Right atrium auricular region (tissue), 2 donors: ENCODE measurements at regions not wholly inside any gene's neighbourhood (a gene's known extent, or its start where the extent isn't known, plus 50 kb on each side); places are given as distances from the start of the nearest gene placed in this dataset.

Source experiments
- DNase-seq: peaks from one replicate; pipeline ENCODE4 v3.0.0-alpha.2; 2019; ENCODE audit warnings: low spot score
- H3K27ac ChIP-seq, 2 donors: fragments of 200-600 bp; sonication (generic); 1 replicate in 1 of 2; 2 replicates in 1 of 2; pipeline ENCODE4 v1.5.1; 2016 to 2019
- H3K27me3 ChIP-seq, 2 donors: fragments of 200-600 bp; sonication (generic); one replicate each; pipeline versions ENCODE4 v1.5.1 to v1.6.0; 2017 to 2019
- H3K36me3 ChIP-seq: fragments of 200-600 bp; sonication (generic); one replicate; pipeline ENCODE4 v1.5.1; 2016
- H3K4me1 ChIP-seq, 2 donors: fragments of 200-600 bp; sonication (generic); one replicate each; pipeline versions ENCODE4 v1.5.1 to v1.6.0; 2017 to 2019
- H3K4me3 ChIP-seq, 2 donors: fragments of 200-600 bp; sonication (generic); 1 replicate in 1 of 2; 2 replicates in 1 of 2; pipeline ENCODE4 v1.5.1; 2017 to 2019; ENCODE audit warnings: mild to moderate bottlenecking in 1 of 2, moderate library complexity in 1 of 2
- H3K9me3 ChIP-seq, 2 donors: fragments of 200-600 bp; sonication (generic); one replicate each; pipeline ENCODE4 v1.5.1; 2019
- CTCF ChIP-seq, 2 donors: fragments of 200-600 bp; sonication (generic); IDR thresholded peaks; one replicate each; pipeline ENCODE4 v1.5.1; 2019; ENCODE audit warnings: antibody characterized with exemption in 2 of 2

DNA sequence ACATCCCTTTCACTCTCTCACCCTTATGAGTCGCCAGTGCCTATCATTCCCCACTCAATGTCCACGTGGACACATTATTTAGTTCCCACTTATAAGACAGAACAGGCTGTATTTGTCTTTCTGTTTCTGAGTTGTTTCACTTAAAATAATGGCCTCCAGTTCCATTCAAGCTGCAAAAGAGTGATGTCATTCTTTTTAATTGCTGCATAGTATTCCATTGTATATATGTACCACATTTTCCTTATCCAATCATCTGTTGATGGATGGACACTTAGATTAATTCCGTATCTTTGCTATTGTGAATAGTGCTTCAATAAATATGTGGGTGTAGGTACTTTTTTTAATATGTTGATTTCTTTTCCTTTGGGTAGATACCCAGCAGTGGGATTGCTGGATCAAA lies 79.1 kb downstream of the ZNF365 start:
- Histone ChIP-seq H3K9me3 (no peaks in the 10 kb centered on the region), H3K27me3 (no peaks in the 10 kb centered on the region), H3K4me1 (no peaks in the 10 kb centered on the region), H3K4me3 (no peak overlapping the region), H3K36me3 (no peaks in the 10 kb centered on the region), H3K27ac (no peak overlapping the region)
- no peak for TF ChIP-seq CTCF (IDR thresholded peaks at IDR 0.05)
- no peak for DNase-seq

DNA sequence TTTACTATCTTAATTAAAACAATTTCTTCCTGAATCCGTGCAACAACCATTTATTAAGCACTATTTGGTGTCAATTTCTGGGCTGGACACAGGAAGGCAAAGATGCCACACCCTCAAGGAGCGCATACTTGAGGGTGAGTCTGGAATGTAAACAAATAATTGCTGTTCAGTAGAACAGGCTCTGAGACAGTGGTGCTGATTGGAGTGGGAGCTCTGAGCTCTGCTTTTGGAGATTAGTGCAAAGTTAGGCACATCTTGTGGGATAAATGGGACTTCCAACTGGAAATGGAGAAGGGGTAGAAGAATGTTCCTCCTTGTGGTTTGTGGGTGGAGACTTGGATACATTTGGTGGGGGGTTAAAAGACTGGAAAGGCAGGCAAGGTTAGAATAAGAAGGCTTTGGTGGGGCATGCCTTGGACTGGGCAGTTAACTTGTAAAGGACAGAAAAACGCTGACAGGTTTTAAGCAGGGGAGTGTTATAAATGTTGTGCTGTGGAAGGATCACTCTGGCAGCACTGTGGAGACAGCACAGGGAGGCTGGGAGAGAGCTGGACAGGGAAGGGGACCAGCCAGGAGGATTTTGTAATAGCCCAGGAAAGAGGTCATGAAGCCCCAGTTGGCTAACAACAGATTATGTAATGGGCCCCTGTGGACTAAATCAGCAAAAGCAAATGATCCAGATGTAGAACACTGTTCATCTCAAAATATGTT lies 80.7 kb downstream of the ZNF365 start:
- H3K36me3 ChIP-seq, result no peaks in the 10 kb centered on the region
- H3K9me3 ChIP-seq, result no peaks in the 10 kb centered on the region
- TF ChIP-seq CTCF (IDR thresholded peaks at IDR 0.05), result no peak
- peak overlapping the region; percentile 41 to 68 for H3K27ac ChIP-seq
- H3K27me3 ChIP-seq, result no peaks in the 10 kb centered on the region
- DNase-seq, result peak; percentile 73
- no peaks in the 10 kb centered on the region for H3K4me1 ChIP-seq
- no peak overlapping the region for H3K4me3 ChIP-seq

DNA sequence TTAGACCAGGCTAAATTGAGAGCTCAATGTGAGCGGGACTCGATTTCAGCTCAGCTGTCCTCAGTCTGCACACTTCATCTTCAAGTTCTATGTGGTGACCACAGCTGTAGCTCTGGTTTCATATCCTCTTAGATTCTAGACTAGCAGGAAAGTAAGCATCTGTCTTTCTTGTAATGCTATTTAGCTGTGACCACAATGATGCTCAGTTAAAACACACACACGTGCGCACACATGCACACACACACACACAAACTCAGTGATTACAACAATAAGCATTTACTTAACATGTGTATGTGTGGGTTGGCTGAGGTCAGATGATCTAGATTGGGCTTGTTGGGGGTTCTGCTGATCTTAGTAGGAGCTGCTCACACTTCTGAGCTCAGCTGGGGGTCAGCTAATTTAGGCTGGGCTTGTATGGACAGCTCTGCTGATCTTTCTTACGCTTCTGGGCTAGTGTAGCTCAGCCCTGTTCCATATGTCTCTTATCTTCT lies 82.5 kb downstream of the ZNF365 start:
- Histone ChIP-seq H3K27me3 (no peaks in the 10 kb centered on the region), H3K4me3 (no peak overlapping the region), H3K9me3 (no peaks in the 10 kb centered on the region), H3K36me3 (no peaks in the 10 kb centered on the region), H3K27ac (no peak overlapping the region), H3K4me1 (no peaks in the 10 kb centered on the region)
- no peak for TF ChIP-seq CTCF (IDR thresholded peaks at IDR 0.05)
- no peak for DNase-seq

GRCh38 chr10:62457196-62457595 lies 83.0 kb downstream of the ZNF365 start:
- Histone ChIP-seq H3K4me1 (no peaks in the 10 kb centered on the region), H3K27ac (no peak overlapping the region), H3K36me3 (no peaks in the 10 kb centered on the region), H3K27me3 (no peaks in the 10 kb centered on the region), H3K9me3 (no peaks in the 10 kb centered on the region), H3K4me3 (no peak overlapping the region)
- no peak for TF ChIP-seq CTCF (IDR thresholded peaks at IDR 0.05)
- DNase-seq, result no peak

GRCh38 chr10:62457598-62457997 lies 83.4 kb downstream of the ZNF365 start:
- DNase-seq, result no peak
- Histone ChIP-seq H3K36me3 (no peaks in the 10 kb centered on the region), H3K27me3 (no peaks in the 10 kb centered on the region), H3K4me1 (no peaks in the 10 kb centered on the region), H3K27ac (no peak overlapping the region), H3K9me3 (no peaks in the 10 kb centered on the region), H3K4me3 (no peak overlapping the region)
- no peak for TF ChIP-seq CTCF (IDR thresholded peaks at IDR 0.05)

- Histone ChIP-seq H3K4me1 (no peaks in the 10 kb centered on the region), H3K36me3 (no peaks in the 10 kb centered on the region), H3K27me3 (no peaks in the 10 kb centered on the region), H3K27ac (no peak overlapping the region), H3K9me3 (no peaks in the 10 kb centered on the region), H3K4me3 (no peak overlapping the region)
- TF ChIP-seq CTCF (IDR thresholded peaks at IDR 0.05), result no peak
- no peak for DNase-seq
Observed at GRCh38 chr10:62459072-62459471, 84.9 kb downstream of the ZNF365 start.
